Small intestine (tissue), 7 donors: ENCODE measurements at regions not wholly inside any gene's neighbourhood (a gene's known extent, or its start where the extent isn't known, plus 50 kb on each side); places are given as distances from the start of the nearest gene placed in this dataset.

Source experiments
- DNase-seq, 2 donors: peaks; one replicate each; pipeline versions ENCODE4 v3.0.0 to v3.0.0-alpha.2; 2013
- FAIRE-seq: peaks from 2 replicates; lab custom pipeline; 2012; peaks lifted over from hg19 to GRCh38; lab: Jason Lieb, UNC
- H3K27ac ChIP-seq, 3 donors: one replicate each; pipeline ENCODE4 v1.5.1; 2013; ENCODE audit warnings: low read length in 2 of 3, mild to moderate bottlenecking in 2 of 3, control low read depth in 1 of 3, inconsistent platforms in 1 of 3, low read depth in 1 of 3, moderate library complexity in 1 of 3
- H3K27me3 ChIP-seq, 3 donors: one replicate each; pipeline ENCODE4 v1.6.1; 2013; ENCODE audit warnings: low read length in 3 of 3, inconsistent platforms in 1 of 3; ENCODE audit not compliant: control insufficient read depth in 3 of 3, insufficient read depth in 3 of 3
- H3K36me3 ChIP-seq, 3 donors: one replicate each; pipeline ENCODE4 v1.6.1; 2013; ENCODE audit warnings: low read length in 3 of 3, inconsistent platforms in 1 of 3, low read depth in 1 of 3, mild to moderate bottlenecking in 1 of 3, moderate library complexity in 1 of 3; ENCODE audit not compliant: control insufficient read depth in 3 of 3, insufficient read depth in 2 of 3
- H3K4me1 ChIP-seq, 3 donors: one replicate each; pipeline ENCODE4 v1.6.1; 2013; ENCODE audit warnings: low read length in 2 of 3, inconsistent platforms in 1 of 3, low read depth in 1 of 3, mild to moderate bottlenecking in 1 of 3, moderate library complexity in 1 of 3; ENCODE audit not compliant: control insufficient read depth in 3 of 3, insufficient read depth in 2 of 3
- H3K4me3 ChIP-seq, 3 donors: one replicate each; pipeline ENCODE4 v1.5.1; 2013; ENCODE audit warnings: low read length in 3 of 3, control low read depth in 1 of 3, inconsistent platforms in 1 of 3, low read depth in 1 of 3, mild to moderate bottlenecking in 1 of 3, moderate library complexity in 1 of 3
- H3K9me3 ChIP-seq, 2 donors: one replicate each; pipeline ENCODE4 v1.6.1; 2013; ENCODE audit warnings: low read depth in 1 of 2, low read length in 1 of 2; ENCODE audit not compliant: control insufficient read depth in 2 of 2, insufficient read depth in 1 of 2
- WGBS, 3 donors: extraction: QIAGEN DNeasy Blood & Tissue Kit; methylation state at CpG; one replicate each; pipeline ENCODE4 v1.1.7; 2013; 5-methylcytosine and 5-hydroxymethylcytosine counted together
- donor health status: healthy with polysubstance abuse.
- donor health status: control.
- donor health status: control.
- donor health status: Bipolar disorder and iron deficiency.
- donor health status: healthy.

DNA sequence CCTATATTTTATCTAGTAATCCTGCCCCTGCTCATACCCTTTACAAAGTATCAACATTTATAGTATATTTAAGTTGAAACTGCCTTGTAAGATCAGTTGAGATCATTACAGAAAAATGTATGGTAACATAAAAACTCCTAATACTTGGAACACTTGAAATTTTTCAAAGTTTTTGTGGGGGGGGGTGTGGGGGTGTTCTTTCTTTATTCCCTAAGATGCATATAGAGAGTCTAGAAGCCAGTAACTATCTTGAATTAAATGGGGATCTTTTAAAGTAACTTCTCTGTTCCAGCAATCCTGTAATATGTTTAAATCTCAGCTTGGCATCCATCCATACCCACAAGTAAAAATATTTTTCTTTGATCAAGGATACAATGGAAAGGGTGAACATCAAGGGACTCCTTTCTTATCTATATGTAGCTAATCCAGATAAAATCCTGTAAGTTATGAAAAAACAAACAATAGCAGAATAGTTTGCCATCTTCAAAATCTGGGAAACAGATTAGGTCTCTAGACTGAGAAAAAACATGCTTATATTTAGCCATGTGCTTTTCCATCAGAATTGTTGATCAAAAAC is 455.3 kb downstream of the MEIS1 start:
- Histone ChIP-seq H3K27me3 (peaks cover 0 to 2% (median 0%) of the 10 kb centered on the region in 3 donors), H3K27ac (no peak overlapping the region), H3K9me3 (no peaks in the 10 kb centered on the region), H3K4me3 (no peak overlapping the region), H3K4me1 (no peaks in the 10 kb centered on the region), H3K36me3 (no peaks in the 10 kb centered on the region)
- DNase-seq: no peak
- no peak for FAIRE-seq

DNA sequence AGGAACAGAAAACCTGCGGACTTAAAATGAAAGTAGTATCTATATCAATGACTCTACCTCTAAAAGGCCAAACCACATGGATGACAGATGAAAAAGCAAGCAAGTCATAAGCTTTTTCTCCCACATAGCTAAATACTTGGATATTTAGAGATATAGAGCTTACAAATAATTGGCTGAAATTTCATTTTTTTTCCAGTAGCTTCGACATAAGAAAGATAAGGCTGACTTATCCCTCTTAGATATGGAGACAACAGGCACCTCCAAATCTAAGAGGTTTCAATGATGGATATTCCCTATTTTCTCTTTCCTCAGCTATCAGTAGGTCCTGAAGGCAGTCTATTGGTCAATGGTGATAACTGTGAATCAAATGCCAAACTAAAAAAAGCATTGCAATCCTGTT is 460.3 kb downstream of the MEIS1 start:
- FAIRE-seq: no peak
- H3K9me3 ChIP-seq: no peaks in the 10 kb centered on the region
- no peak for DNase-seq
- no peak overlapping the region for H3K4me3 ChIP-seq
- H3K27ac ChIP-seq: no peak overlapping the region
- H3K4me1 ChIP-seq: peaks cover 0 to 4% (median 0%) of the 10 kb centered on the region in 3 donors
- H3K36me3 ChIP-seq: no peaks in the 10 kb centered on the region
- WGBS, 3 donors: 71 to 84% (median 76%) methylated on average over 2 of the region's 2 CpGs
- H3K27me3 ChIP-seq: peaks cover 0 to 2% (median 0%) of the 10 kb centered on the region in 3 donors

DNA sequence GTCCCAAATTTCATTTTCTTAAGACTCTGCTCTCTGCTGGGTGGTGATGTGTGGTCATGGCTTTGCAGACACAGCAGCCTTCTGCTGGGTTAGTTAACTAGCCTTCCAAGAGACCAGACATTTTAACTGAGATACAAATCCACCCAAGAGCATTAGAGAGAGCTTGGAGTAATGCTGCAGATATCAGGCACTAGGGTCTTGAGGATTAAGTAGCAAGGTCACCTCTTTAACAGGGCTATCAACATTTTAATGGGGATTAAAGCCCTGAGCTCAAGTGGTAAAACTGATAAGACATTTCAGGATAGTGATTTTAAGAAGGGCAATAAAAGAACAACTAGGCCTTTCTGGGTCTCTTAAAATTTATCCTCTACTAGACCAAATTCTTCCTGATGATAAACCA is 461.2 kb downstream of the MEIS1 start:
- Histone ChIP-seq H3K36me3 (no peaks in the 10 kb centered on the region), H3K27me3 (peaks cover 0 to 2% (median 0%) of the 10 kb centered on the region in 3 donors), H3K27ac (no peak overlapping the region), H3K4me3 (no peak overlapping the region), H3K9me3 (no peaks in the 10 kb centered on the region), H3K4me1 (peaks cover 0 to 4% (median 0%) of the 10 kb centered on the region in 3 donors)
- DNase-seq (no peak), FAIRE-seq (no peak)

DNA sequence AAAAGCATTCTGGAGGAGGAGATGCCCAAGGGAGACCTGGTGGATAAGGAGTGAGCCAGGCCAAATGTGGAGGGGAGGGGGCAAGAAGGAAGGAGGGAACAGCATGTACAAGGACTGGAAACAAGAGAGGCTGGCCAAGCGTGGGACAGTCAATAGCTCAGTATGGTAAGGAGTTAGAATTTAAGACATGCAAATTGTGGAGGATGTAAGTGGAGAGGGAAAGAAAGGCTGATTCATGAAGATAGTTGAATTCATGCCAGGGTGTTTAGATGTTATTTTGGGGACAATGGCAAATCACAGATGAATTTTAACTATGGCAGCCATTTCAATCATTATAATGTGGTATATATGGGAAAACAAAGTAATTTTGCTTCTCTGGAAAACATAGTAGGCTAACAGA is 462.3 kb downstream of the MEIS1 start:
- WGBS, 3 donors: 74 to 100% (median 89%) methylated on average over 1 of the region's 1 CpG
- Histone ChIP-seq H3K36me3 (no peaks in the 10 kb centered on the region), H3K9me3 (no peaks in the 10 kb centered on the region), H3K27ac (peak overlapping the region in 1 of 3 donors; percentile 14), H3K27me3 (peaks cover 0 to 2% (median 0%) of the 10 kb centered on the region in 3 donors), H3K4me1 (peaks cover 0 to 4% (median 0%) of the 10 kb centered on the region in 3 donors), H3K4me3 (no peak overlapping the region)
- DNase-seq (no peak), FAIRE-seq (no peak)

DNA sequence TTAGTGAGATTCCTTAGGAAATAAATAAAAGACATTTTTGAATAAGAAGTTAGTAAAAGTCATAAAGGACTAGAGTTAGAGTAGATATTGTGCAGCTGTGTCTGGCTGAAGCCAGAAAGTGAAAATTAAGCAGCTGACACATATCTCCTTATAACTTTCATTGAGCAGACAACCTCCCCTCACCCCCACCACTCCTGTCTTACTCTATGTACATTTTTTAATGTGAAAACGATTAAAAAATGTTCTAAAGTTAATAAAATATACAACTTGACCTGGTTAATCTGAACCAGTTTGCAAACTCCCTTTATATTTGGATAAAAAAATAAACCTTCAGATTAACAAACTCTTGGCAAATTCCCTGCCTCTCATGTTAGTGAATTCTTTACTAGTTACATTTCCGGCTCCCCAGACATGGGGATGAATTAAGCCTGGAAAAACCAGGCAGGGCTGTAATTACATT is 462.8 kb downstream of the MEIS1 start:
- 28 to 39% (median 34%) methylated on average over 2 of the region's 2 CpGs for WGBS, 3 donors

DNA sequence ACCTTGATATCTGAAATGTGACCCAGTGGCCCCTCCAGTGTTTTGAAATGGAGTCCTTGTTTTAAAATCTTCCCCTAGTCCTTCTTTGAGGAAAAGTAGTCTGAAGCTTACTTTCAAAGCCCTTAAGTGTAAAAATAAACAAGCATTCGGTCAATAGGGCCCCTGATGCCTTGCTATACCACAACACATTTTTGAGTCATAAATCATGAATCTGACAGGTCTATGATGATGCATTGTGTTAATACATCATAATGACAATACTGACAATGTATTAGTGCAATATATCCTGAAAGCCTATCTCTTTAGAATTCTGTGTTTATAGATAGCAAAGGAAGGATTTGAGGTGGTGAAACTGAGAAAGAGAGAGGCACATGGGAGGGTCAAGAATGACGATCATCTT is 464.2 kb downstream of the MEIS1 start:
- Histone ChIP-seq H3K9me3 (no peaks in the 10 kb centered on the region), H3K4me1 (peaks cover 0 to 4% (median 0%) of the 10 kb centered on the region in 3 donors), H3K27ac (no peak overlapping the region), H3K4me3 (no peak overlapping the region), H3K36me3 (no peaks in the 10 kb centered on the region), H3K27me3 (peaks cover 0 to 2% (median 0%) of the 10 kb centered on the region in 3 donors)
- 24 to 49% (median 36%) methylated on average over 2 of the region's 2 CpGs for WGBS, 3 donors
- no peak for FAIRE-seq
- peak in 1 of 2 donors; percentile 1 for DNase-seq

More for the DNA sequence above, 462.8 kb downstream of the MEIS1 start:
- Histone ChIP-seq H3K27me3 (peaks cover 0 to 2% (median 0%) of the 10 kb centered on the region in 3 donors), H3K4me1 (peaks cover 0 to 4% (median 0%) of the 10 kb centered on the region in 3 donors), H3K4me3 (no peak overlapping the region), H3K9me3 (no peaks in the 10 kb centered on the region), H3K27ac (no peak overlapping the region), H3K36me3 (no peaks in the 10 kb centered on the region)
- FAIRE-seq (no peak), DNase-seq (no peak)

DNA sequence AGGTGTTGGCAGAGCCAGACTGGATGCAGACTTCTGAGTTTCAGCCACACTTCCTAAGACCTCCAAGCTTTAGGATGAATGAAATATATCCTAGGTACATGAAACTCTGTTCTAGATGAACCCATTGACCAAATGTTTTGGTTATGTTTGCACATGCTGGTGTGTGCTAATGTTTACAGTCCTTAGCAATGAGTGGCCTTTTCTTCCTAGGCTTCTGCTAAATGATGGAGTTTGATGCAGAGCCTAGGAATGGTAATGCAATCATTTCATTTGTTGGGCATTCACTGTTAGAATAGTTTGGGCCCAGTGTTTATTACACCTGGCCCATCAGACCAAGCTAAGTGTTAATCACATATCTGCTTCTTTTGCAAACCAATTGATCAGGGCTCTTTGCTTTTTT is 464.7 kb downstream of the MEIS1 start:
- no peak overlapping the region for H3K27ac ChIP-seq
- no peaks in the 10 kb centered on the region for H3K9me3 ChIP-seq
- no peak for FAIRE-seq

DNA sequence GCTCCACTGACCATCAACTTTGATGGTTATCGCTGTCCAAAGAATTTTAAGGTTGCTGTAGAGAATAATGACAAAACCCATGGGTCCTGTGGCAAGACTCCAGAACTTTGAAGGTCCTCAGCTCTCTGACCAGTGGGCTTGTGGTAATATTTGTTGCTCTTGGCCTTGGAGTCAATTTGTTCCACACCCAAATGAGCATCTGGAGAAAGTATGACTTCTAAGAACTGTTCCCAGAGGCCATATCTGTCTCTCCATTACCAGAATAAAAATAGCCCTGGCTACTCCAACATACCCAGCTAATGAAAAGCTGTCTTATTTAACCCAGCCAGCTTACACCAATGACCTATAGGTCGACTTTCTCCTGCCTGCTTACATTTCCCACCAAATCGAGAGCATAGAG is 466.4 kb downstream of the MEIS1 start:
- H3K4me3 ChIP-seq: no peak overlapping the region

More for the DNA sequence above, 464.7 kb downstream of the MEIS1 start:
- H3K4me1 ChIP-seq: peaks cover 0 to 4% (median 0%) of the 10 kb centered on the region in 3 donors
- no peak for DNase-seq
- no peak overlapping the region for H3K4me3 ChIP-seq
- H3K36me3 ChIP-seq: no peaks in the 10 kb centered on the region
- H3K27me3 ChIP-seq: no peaks in the 10 kb centered on the region

DNA sequence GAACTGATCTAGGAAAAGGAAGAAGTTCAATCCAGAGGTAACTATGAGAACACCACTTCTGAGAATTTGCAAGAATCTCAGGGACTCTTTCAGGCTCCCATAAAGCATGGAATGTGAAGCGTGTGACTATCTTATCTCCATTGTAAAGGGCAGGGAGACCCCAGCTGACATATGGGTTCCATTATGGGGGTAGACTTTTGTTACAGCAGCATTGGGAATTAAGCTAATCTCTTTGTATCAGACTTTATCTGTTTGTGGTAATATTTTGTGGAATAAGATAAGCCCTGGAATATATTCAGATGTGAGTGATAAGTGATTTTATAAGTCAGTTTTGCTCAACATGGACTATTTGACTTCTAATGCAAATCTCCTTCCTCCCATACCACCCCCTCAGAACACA is 468.3 kb downstream of the MEIS1 start:
- H3K27ac ChIP-seq: no peak overlapping the region
- no peak overlapping the region for H3K4me3 ChIP-seq
- H3K27me3 ChIP-seq: no peaks in the 10 kb centered on the region
- H3K4me1 ChIP-seq: peaks cover 0 to 4% (median 0%) of the 10 kb centered on the region in 3 donors
- no peaks in the 10 kb centered on the region for H3K9me3 ChIP-seq
- DNase-seq (no peak), FAIRE-seq (no peak)
- H3K36me3 ChIP-seq: no peaks in the 10 kb centered on the region
- 78 to 84% (median 79%) methylated on average over 1 of the region's 1 CpG for WGBS, 3 donors

More for the DNA sequence above, 466.4 kb downstream of the MEIS1 start:
- FAIRE-seq: no peak
- Histone ChIP-seq H3K36me3 (no peaks in the 10 kb centered on the region), H3K27me3 (no peaks in the 10 kb centered on the region), H3K9me3 (no peaks in the 10 kb centered on the region), H3K27ac (no peak overlapping the region), H3K4me1 (peaks cover 0 to 4% (median 0%) of the 10 kb centered on the region in 3 donors)
- DNase-seq: no peak
- 71 to 84% (median 78%) methylated on average over 3 of the region's 3 CpGs for WGBS, 3 donors
